Choroid plexus epithelial cell (primary cell): ENCODE measurements at regions not wholly inside any gene's neighbourhood (a gene's known extent, or its start where the extent isn't known, plus 50 kb on each side); places are given as distances from the start of the nearest gene placed in this dataset.

ENCODE experiments used
- DNase-seq: peaks from one replicate; pipeline ENCODE4 v3.0.0-alpha.2; 2010; ENCODE audit warnings: low read depth
- H3K4me3 ChIP-seq: 2 replicates; pipeline ENCODE4 v1.5.1; 2011; ENCODE audit warnings: low read depth, mild to moderate bottlenecking, control low read depth, low read length, moderate library complexity
- CTCF ChIP-seq: conservative IDR thresholded peaks from 2 replicates; pipeline ENCODE4 v1.5.1; 2011; ENCODE audit warnings: low read depth, mild to moderate bottlenecking, control low read depth, inconsistent platforms, low read length, moderate library complexity

- no peak for TF ChIP-seq CTCF
- H3K4me3 ChIP-seq = no peak overlapping the region
- no peak for DNase-seq
Measured at GRCh38 chr5:2271316-2271715, 388.6 kb upstream of the IRX4 start.

GRCh38 chr5:2270467-2270866 lies 387.7 kb upstream of the IRX4 start:
- no peak overlapping the region for H3K4me3 ChIP-seq
- no peak for DNase-seq
- no peak for TF ChIP-seq CTCF

GRCh38 chr5:2269656-2270055 lies 386.9 kb upstream of the IRX4 start:
- no peak overlapping the region for H3K4me3 ChIP-seq
- no peak for DNase-seq
- TF ChIP-seq CTCF = no peak

- H3K4me3 ChIP-seq = no peak overlapping the region
- DNase-seq = no peak
- no peak for TF ChIP-seq CTCF
Measured at GRCh38 chr5:2267991-2268390, 385.3 kb upstream of the IRX4 start.

GRCh38 chr5:2266641-2267240 lies 384.0 kb upstream of the IRX4 start:
- TF ChIP-seq CTCF = no peak
- no peak for DNase-seq
- H3K4me3 ChIP-seq = no peak overlapping the region

GRCh38 chr5:2265341-2265740 lies 382.6 kb upstream of the IRX4 start:
- DNase-seq = no peak
- no peak for TF ChIP-seq CTCF
- no peak overlapping the region for H3K4me3 ChIP-seq

GRCh38 chr5:2263763-2264162 lies 381.0 kb upstream of the IRX4 start:
- TF ChIP-seq CTCF = no peak
- DNase-seq = no peak
- no peak overlapping the region for H3K4me3 ChIP-seq
